GM21367 (cell line): ENCODE measurements at regions not wholly inside any gene's neighbourhood (a gene's known extent, or its start where the extent isn't known, plus 50 kb on each side); places are given as distances from the start of the nearest gene placed in this dataset.

ENCODE experiments used
- ATAC-seq: cut with Tn5 transposase; IDR thresholded peaks from one replicate; pipeline ENCODE4 v1.9.1; 2021; ENCODE audit not compliant: unreplicated experiment

- no peak for ATAC-seq
Observed at GRCh38 chr9:90420768-90421513, 221.7 kb downstream of the DIRAS2 start.

- ATAC-seq = no peak
Observed at GRCh38 chr9:90421786-90422185, 220.8 kb downstream of the DIRAS2 start.

GRCh38 chr9:90423661-90424193, 218.9 kb downstream of the DIRAS2 start:
- ATAC-seq = no peak

- no peak for ATAC-seq
Observed at GRCh38 chr9:90428517-90428916, 214.1 kb downstream of the DIRAS2 start.

- ATAC-seq = no peak
Observed at GRCh38 chr9:90432951-90433350, 209.7 kb downstream of the DIRAS2 start.

GRCh38 chr9:90433398-90433941, 209.2 kb downstream of the DIRAS2 start:
- no peak for ATAC-seq

DNA sequence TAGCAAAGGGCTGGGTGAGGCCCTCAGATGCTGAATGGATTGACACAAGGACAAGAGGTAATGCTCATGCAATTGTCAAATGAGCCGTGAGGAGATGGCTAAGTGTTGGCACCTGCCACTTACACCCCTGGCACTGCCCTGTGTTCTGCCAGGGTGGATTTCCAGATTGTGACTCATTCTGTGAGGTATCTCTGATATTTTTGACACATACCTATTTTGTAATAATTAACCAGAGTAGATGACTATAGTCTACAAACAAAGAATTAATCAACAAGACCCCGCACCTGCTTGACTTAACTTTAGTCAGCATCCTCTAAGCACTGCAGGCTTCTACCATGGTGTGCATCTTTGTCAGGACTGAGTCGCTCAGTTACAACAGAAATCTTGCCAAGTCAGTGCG, 200.8 kb downstream of the DIRAS2 start:
- no peak for ATAC-seq

GRCh38 chr9:90442723-90443122, 199.9 kb downstream of the DIRAS2 start:
- no peak for ATAC-seq

DNA sequence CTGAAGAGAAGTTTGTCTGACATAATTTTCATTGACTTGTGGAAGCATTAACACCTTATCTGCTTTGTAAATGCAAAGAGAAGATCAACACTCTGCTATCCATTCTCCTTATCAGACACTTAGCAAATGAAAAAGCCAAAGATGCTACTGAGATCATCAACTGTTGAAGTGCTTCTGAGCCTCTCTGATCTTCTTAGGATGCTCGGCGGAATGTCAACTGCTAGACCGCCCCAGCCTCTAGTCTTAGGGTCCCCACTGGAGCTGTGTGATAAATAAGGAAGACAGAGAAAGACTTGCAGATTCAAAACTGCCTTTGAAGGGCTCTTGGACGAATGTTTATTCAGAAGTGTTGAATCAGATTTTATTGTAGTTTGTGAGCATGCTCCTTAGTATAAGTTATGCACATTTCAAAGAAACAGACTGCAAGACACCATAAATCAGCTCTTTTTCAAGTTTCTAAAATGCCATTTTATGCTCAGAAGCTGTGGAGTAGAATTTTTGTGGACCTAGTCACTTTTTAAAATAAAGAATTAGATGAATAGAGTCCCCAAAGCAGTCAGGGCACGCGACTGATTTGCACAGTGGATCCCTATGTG, 197.9 kb downstream of the DIRAS2 start:
- no peak for ATAC-seq

GRCh38 chr9:90445391-90445790, 197.2 kb downstream of the DIRAS2 start:
- ATAC-seq = no peak

- no peak for ATAC-seq
Observed at GRCh38 chr9:90446200-90446948, 196.2 kb downstream of the DIRAS2 start.

DNA sequence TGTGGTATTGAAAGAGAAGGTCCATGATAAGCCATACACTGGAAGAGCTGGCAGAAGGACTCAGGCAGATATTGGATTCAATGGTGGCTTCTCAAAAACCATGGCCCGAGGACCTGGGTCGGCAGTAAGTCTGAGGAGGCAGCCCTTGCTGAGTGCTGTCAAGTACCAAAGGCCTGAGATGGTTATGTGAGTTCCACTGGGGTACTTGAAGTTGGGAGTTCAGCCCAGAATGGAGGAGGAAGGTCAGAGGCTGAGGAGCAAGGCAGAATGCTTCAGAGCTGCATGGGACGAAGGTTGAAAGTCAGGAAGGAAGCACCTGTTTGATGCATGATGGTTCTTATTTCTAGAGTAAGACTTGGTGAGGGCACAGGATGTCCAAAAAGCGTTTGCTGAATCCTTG, 194.9 kb downstream of the DIRAS2 start:
- ATAC-seq = no peak

- no peak for ATAC-seq
Observed at GRCh38 chr9:90449213-90449925, 193.3 kb downstream of the DIRAS2 start.

DNA sequence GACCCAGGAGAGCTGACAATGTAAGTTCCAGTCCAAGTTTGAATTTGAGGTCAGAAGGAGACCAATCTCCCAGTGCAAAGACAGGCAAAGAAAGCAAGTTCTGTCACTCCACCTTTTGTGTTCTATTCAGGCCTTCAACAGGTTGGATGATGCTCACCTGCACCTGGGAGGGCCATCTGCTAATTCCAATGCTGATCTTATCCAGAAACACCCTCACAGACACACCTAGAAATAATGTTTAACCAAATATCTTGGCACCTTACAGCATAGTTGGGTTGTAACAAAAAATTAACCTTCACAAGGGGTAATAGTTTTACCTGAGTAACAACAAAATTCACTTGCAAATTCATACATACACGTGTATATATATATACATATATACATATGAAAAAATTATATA, 190.8 kb downstream of the DIRAS2 start:
- no peak for ATAC-seq

DNA sequence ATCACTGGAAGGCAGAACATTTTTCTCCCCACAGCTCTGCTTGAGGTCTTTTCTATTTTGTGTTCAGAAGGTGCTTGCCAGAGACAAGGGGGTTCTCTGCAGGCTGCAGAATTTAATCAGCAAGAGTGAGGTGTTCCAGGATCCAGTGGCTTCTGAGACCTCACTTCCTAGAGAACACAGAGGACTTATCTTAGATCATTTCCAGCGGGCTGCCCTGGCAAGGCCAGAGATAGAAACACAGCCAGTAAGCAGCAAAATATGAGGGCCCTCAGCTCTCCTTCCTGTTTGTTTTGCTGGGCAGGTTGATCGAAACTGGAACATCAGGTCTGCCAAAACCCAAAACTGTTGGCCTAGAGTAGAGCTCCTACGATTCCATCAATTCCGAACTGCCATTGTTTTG, 187.3 kb downstream of the DIRAS2 start:
- ATAC-seq = no peak

DNA sequence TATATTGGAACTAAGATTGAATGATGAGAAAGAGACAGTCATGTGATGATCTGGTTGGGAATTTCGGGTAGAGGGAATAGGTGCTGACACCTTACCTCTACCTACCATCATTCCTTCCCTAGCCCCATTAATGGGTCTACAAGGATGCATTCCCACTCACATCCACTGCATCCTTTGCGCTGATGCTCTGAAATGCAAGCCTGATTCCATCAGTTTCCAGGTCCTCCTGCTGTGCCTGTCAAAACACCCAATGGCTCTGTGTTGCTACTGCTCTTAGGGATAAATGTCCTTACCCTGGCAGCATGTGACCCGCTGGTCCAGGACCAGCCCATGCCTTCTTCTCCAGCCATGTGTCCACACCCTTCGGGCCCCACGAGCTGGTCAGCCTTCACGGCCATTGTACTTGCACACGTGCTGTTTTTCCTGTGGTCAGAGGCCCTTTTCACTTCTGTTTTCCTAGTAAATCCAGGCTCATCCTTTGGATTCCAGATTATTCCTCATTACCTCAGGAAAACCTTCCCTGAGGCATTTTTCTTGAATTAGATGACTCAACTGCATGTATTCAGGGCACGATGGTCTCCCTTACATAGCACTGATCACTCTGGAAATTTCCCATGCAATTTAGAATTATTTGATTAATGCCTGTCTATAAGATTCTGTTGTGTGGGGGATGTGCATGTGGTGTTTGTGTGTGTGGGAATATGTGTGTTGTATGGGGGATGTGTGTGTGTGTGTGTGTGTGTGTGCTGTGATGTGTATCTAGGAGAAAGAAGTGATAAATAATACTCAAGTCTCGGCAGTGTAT, 185.0 kb downstream of the DIRAS2 start:
- ATAC-seq = no peak

- ATAC-seq = no peak
Observed at GRCh38 chr9:90458485-90458884, 184.1 kb downstream of the DIRAS2 start.

DNA sequence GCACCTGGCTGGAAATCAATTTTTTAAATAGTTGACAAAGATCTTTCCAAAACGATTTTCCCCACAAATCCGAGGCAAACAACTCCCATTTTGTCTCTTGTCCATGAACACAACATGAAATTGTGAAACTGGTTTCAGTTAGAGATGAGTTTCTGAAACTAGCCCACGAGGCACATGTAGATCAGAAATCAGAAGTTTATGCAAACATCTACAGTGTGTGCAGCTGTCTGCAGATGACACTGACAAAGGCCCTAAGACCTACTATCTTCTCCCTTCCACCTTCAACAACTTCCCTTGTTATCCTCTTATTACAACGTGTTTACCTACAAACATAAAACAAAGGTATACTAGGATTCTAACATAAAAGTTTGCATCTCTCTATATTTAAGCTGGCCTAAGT, 183.3 kb downstream of the DIRAS2 start:
- ATAC-seq = no peak

- ATAC-seq = no peak
Observed at GRCh38 chr9:90460220-90460619, 182.4 kb downstream of the DIRAS2 start.

GRCh38 chr9:90464978-90465377, 177.6 kb downstream of the DIRAS2 start:
- no peak for ATAC-seq
